Peyer's patch (tissue), 4 donors: ENCODE measurements at regions not wholly inside any gene's neighbourhood (a gene's known extent, or its start where the extent isn't known, plus 50 kb on each side); places are given as distances from the start of the nearest gene placed in this dataset.
"Not testable (repeated sequence)": the region's sequence is repeated elsewhere in the genome, so short reads cannot be mapped to it uniquely, and the experiment has no call there.

ENCODE experiments used
- DNase-seq, 3 donors: peaks; one replicate each; pipeline ENCODE4 v3.0.0-alpha.2; 2017 to 2019
- H3K27ac ChIP-seq, 4 donors: fragments of 200-600 bp; sonication (generic); one replicate each; pipeline ENCODE4 v1.5.1; 2016 to 2019
- H3K27me3 ChIP-seq, 2 donors: fragments of 200-600 bp; sonication (generic); one replicate each; pipeline ENCODE4 v1.5.1; 2019
- H3K36me3 ChIP-seq, 3 donors: fragments of 200-600 bp; sonication (generic); one replicate each; pipeline ENCODE4 v1.5.1; 2016 to 2019
- H3K4me1 ChIP-seq, 4 donors: fragments of 200-600 bp; sonication (generic); one replicate each; pipeline ENCODE4 v1.5.1; 2016 to 2019
- H3K4me3 ChIP-seq, 4 donors: fragments of 200-600 bp; sonication (generic); 1 replicate in 3 of 4; 2 replicates in 1 of 4; pipeline ENCODE4 v1.5.1; 2016 to 2019; ENCODE audit warnings: mild to moderate bottlenecking in 1 of 4
- H3K9me3 ChIP-seq, 4 donors: fragments of 200-600 bp; sonication (generic); one replicate each; pipeline ENCODE4 v1.5.1; 2016 to 2019; ENCODE audit warnings: mild to moderate bottlenecking in 1 of 4
- POLR2A ChIP-seq, 2 donors: fragments of 450-650 bp; IDR thresholded peaks; one replicate each; pipeline ENCODE4 v1.5.1; 2017; ENCODE audit warnings: antibody characterized with exemption in 2 of 2, mild to moderate bottlenecking in 2 of 2, moderate library complexity in 2 of 2
- TF ChIP-seq, protein P1 (sequence below), 6 experiments: fragments of 450-650 bp in 4 of 6; fragments of 200-600 bp in 2 of 6; sonication (generic) in 1 of 6; IDR thresholded peaks; one replicate each; pipeline ENCODE4 v1.5.1; 2017 to 2019; ENCODE audit warnings: antibody characterized with exemption in 6 of 6, mild to moderate bottlenecking in 3 of 6, moderate library complexity in 1 of 6

DNA sequence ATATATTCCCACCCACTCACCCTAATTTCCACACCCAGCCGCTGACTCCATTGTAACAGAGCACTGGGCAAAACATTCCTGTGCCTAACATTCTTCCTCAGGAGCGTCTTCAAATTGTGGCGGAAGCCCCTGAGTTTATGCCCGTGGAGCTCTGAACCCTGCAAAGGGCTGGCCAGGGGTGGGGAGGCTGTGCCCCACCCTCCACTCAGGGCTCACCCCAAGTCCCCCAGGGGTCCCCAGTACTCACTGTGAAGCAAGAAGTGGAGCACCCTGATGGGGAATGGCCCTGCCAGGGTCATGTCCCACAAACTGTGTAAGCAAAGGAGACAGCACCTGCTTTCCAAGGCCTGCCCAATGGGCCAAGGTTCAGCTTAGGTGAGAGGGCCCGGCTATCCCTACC lies 303.2 kb downstream of the PREX1 start:
- Histone ChIP-seq H3K27me3 (no peaks in the 10 kb centered on the region), H3K4me3 (no peak overlapping the region), H3K36me3 (no peaks in the 10 kb centered on the region), H3K9me3 (no peaks in the 10 kb centered on the region), H3K27ac (no peak overlapping the region), H3K4me1 (no peaks in the 10 kb centered on the region)
- no peak for DNase-seq
- no peak for TF ChIP-seq POLR2A (IDR thresholded peaks at IDR 0.05)
- TF ChIP-seq, protein P1, sequence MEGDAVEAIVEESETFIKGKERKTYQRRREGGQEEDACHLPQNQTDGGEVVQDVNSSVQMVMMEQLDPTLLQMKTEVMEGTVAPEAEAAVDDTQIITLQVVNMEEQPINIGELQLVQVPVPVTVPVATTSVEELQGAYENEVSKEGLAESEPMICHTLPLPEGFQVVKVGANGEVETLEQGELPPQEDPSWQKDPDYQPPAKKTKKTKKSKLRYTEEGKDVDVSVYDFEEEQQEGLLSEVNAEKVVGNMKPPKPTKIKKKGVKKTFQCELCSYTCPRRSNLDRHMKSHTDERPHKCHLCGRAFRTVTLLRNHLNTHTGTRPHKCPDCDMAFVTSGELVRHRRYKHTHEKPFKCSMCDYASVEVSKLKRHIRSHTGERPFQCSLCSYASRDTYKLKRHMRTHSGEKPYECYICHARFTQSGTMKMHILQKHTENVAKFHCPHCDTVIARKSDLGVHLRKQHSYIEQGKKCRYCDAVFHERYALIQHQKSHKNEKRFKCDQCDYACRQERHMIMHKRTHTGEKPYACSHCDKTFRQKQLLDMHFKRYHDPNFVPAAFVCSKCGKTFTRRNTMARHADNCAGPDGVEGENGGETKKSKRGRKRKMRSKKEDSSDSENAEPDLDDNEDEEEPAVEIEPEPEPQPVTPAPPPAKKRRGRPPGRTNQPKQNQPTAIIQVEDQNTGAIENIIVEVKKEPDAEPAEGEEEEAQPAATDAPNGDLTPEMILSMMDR (IDR thresholded peaks at IDR 0.05), result no peak

DNA sequence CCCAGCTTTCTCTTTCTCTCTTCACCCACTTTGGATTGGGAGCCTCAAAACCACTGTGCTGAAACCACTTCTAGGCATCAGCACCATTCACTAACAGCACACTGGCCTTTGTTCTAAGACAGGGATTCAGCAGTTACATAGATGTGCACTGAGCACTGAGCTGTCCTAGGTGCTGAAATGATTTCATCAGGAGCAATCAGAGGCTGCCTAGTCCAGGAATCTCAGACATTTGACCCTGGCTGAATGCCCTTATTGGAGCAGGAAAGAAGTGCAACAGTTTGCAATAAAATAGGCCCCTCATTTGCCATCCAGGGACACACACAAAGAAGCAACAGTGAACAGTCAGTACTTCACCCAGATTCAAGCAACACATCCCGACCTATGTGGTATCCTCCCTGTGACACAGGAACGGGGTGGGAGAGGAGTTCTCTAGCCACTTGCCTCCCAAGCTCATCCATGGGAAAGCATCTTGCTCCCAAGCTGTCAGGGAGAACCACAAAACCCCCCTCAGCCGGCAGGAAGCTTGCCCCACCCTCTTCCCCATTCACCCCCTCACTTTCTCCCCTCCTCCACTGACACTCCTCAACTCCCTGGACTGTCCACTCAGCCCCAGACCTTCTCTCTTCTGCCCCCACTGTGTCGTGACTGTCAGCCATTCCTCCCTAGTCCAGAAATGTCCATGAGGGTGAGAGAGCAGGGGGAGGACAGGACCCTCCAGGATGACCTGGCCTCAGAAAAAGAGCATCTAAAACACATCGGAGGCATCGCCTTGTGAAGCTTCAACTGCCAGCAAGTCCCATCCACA lies 304.4 kb downstream of the PREX1 start:
- H3K27ac ChIP-seq, result no peak overlapping the region
- H3K27me3 ChIP-seq, result no peaks in the 10 kb centered on the region
- TF ChIP-seq POLR2A (IDR thresholded peaks at IDR 0.05), result no peak
- TF ChIP-seq, protein P1 (IDR thresholded peaks at IDR 0.05), result no peak
- H3K4me3 ChIP-seq, result no peak overlapping the region
- DNase-seq, result no peak
- H3K9me3 ChIP-seq, result no peaks in the 10 kb centered on the region
- H3K36me3 ChIP-seq, result no peaks in the 10 kb centered on the region
- H3K4me1 ChIP-seq, result no peaks in the 10 kb centered on the region

DNA sequence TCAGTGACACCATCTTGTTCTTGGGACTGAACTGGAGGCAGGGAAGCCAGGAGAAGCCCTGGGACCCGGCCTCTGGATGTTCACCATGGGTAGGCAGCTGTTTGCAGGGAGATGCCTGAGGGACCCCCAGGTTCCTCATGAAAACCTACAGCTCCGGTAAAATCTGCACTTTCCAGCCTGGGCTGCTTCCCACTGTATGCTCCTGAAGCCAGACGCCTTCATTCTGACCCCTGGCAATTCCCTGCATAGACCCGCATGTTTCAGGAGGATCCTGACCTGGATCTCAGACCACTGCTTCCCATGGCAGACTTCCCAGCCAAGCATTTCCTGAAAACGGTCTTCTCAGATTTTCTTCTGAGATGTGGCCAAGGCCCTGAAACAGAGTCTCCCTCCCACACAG lies 306.7 kb downstream of the PREX1 start:
- Histone ChIP-seq H3K36me3 (no peaks in the 10 kb centered on the region), H3K27me3 (no peaks in the 10 kb centered on the region), H3K27ac (no peak overlapping the region), H3K4me1 (no peaks in the 10 kb centered on the region), H3K9me3 (no peaks in the 10 kb centered on the region), H3K4me3 (no peak overlapping the region)
- TF ChIP-seq POLR2A (IDR thresholded peaks at IDR 0.05), result no peak
- TF ChIP-seq, protein P1 (IDR thresholded peaks at IDR 0.05), result no peak
- DNase-seq, result no peak

DNA sequence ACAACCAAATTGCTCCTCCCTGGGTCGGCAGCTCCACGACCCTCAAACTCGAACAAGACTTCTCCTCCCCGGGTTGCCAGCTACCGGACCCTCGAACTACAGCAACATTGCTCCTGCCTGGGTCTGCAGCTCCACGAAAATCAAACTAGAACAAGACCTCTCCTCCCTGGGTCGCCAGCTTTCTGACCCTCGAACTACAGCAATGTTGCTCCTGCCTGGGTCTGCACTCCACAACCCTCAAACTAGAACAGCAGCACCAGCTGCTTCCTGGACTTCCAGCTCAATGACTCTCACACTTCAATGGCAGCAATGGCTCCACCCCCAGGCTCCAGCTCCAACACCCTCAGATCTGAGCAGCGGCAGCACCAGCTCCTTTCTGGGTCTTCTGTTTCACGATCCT lies 311.6 kb downstream of the PREX1 start:
- H3K4me1 ChIP-seq, result not testable (repeated sequence)

DNA sequence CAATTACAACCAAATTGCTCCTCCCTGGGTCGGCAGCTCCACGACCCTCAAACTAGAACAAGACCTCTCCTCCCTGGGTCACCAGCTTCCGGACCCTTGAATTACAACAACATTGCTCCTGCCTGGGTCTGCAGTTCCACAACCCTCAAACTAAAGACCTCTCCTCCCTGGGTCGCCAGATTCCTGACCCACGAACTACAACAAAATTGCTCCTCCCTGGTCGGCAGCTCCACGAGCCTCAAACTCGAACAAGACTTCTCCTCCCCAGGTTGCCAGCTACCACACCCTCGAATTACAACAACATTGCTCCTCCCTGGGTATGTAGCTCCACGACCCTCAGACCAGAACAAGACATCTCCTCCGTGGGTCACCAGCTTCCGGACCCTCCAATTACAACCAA lies 313.2 kb downstream of the PREX1 start:
- H3K36me3 ChIP-seq, H3K27ac ChIP-seq, H3K4me1 ChIP-seq, H3K4me3 ChIP-seq, H3K9me3 ChIP-seq, H3K27me3 ChIP-seq, DNase-seq: not testable (repeated sequence)

More for the DNA sequence above, 311.6 kb downstream of the PREX1 start:
- H3K4me3 ChIP-seq, H3K27me3 ChIP-seq, H3K36me3 ChIP-seq, H3K27ac ChIP-seq, H3K9me3 ChIP-seq: not testable (repeated sequence)
- peak in 1 of 3 donors; percentile 66 for DNase-seq

DNA sequence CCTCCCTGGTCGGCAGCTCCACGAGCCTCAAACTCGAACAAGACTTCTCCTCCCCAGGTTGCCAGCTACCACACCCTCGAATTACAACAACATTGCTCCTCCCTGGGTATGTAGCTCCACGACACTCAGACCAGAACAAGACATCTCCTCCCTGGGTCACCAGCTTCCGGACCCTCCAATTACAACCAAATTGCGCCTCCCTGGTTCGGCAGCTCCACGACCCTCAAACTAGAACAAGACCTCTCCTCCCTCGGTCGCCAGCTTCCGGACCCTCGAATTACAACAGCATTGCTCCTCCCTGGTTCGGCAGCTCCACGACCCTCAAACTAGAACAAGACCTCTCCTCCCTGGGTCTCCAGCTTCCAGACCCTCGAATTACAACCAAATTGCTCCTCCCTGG lies 315.3 kb downstream of the PREX1 start:
- H3K9me3 ChIP-seq, H3K4me3 ChIP-seq, H3K4me1 ChIP-seq, H3K36me3 ChIP-seq, H3K27me3 ChIP-seq, H3K27ac ChIP-seq, DNase-seq: not testable (repeated sequence)

DNA sequence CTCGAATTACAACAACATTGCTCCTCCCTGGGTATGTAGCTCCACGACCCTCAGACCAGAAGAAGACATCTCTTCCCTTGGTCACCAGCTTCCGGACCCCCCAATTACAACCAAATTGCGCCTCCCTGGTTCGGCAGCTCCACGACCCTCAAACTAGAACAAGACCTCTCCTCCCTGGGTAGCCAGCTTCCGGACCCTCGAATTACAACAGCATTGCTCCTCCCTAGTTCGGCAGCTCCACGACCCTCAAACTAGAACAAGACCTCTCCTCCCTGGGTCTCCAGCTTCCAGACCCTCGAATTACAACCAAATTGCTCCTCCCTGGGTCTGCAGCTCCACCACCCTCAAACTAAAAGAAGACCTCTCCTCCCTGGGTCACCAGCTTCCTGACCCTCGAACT lies 322.7 kb downstream of the PREX1 start:
- H3K36me3 ChIP-seq, H3K9me3 ChIP-seq, H3K27ac ChIP-seq, H3K4me3 ChIP-seq, H3K4me1 ChIP-seq, DNase-seq, H3K27me3 ChIP-seq: not testable (repeated sequence)

DNA sequence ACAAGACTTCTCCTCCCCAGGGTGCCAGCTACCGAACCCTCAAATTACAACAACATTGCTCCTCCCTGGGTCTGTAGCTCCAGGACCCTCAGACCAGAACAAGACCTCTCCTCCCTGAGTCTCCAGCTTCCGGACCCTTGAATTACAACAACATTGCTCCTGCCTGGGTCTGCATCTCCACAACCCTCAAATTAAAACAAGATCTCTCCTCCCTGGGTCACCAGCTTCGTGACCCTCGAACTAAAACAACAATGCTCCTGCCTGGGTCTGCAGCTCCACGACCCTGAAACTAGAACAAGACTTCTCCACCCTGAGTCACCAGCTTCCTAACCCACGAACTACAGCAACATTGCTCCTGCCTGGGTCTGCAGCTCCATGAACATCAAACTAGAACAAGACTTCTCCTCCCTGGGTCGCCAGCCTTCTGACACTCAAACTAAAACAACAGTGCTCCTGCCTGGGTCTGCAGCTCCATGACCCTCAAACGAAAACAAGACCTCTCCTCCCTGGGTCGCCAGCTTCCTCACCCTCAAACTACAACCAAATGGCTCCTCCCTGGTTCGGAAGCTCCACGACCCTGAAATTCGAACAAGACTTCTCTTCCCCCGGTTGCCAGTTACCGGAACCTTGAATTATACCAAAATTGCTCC lies 324.5 kb downstream of the PREX1 start:
- H3K9me3 ChIP-seq, result no peaks in the 10 kb centered on the region
- no peak for TF ChIP-seq POLR2A (IDR thresholded peaks at IDR 0.05)
- TF ChIP-seq, protein P1 (IDR thresholded peaks at IDR 0.05), result no peak
- H3K4me1 ChIP-seq, result no peaks in the 10 kb centered on the region
- DNase-seq, result no peak
- no peaks in the 10 kb centered on the region for H3K36me3 ChIP-seq
- no peak overlapping the region for H3K27ac ChIP-seq
- no peaks in the 10 kb centered on the region for H3K27me3 ChIP-seq
- no peak overlapping the region for H3K4me3 ChIP-seq
